DMS79 (cell line): ENCODE measurements at regions not wholly inside any gene's neighbourhood (a gene's known extent, or its start where the extent isn't known, plus 50 kb on each side); places are given as distances from the start of the nearest gene placed in this dataset.

Source experiments
- DNase-seq: peaks from one replicate; lab custom pipeline; 2025; lab: John Stamatoyannopoulos, UW

DNA sequence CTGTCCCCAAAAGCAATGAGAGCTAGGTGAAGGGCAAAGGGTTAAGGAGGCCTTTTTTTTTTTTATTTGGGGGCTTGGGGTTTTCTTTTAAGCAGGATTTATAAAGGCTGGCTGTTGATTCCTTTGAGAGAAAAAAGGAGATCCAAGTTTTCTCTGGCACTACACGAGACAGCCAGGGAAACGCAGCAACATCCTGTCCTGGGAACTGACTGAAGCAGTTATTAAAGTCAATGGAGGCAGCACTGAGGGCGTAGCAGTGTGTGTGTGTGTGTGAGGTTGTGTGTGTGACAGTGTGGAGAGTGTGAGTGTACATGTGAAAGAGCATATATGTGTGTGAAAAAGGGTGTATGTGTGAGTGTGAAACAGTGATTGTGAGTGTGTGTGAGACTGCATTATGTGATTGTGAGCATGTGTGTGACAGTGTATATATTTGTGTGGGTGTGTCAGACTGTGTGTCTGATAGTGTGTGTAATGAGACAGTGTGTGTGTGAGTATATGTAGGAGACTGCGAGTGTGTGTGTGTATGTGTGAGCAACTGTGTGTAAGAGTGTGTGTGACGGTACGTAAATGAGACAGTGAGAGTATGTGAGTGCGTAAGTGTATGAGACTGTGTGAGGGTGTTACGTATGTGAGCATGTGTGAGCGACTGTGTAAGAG lies 65.9 kb upstream of the TIAM1 start:
- DNase-seq, result no peak

DNA sequence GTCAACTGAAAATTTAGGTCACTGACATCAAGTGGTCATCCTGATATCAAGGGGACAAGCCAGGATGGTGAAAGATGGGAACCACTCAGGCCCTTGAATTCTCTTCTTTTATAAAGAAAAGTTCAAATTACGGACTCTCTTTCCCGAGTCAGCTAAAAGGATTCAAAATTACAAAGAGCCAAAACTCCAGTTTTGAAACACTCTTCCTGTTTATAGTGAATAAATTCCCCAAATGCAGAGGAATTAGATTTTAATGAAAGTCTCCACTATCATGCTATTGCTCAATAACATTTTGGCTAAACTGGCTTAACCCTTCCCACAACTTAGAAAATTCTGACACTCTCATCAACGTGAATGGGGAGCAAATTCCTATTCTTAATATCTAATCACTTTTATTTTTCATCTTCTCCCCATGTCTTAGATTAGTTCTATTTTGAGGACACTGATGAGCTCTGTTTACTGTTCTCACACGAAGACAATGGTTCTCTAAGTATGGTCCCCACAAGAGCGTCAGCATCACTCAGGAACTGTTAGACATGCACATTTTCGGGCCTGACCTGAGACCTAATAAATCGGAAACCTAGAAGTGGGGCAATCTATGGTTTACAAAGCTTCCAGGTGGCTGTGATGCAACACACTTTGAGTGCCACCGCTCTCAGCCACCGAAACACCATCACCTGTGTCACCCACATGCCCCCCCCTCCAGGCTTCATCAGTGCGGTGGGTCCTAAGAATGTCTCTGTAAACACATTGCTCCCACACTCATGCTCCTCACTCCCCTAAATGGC lies 64.4 kb upstream of the TIAM1 start:
- no peak for DNase-seq

DNA sequence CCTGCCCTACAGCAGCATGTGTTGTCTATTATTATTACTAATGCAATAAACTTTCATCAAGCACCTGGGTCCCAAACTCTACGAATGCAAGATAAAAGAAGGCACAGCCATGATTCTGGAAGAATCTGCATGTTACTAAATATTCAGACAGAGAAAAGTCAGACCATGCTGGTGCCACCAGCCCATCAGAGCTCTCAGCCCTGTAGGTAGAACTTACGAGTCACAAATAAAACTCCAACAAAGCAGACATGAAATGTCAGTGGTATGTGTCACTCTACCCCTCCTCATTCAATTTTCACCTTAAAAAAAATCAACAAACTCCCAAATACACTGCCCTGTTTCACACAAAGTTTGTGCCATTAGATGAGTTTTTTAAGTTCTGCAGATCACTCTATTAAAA lies 62.4 kb upstream of the TIAM1 start:
- no peak for DNase-seq

DNA sequence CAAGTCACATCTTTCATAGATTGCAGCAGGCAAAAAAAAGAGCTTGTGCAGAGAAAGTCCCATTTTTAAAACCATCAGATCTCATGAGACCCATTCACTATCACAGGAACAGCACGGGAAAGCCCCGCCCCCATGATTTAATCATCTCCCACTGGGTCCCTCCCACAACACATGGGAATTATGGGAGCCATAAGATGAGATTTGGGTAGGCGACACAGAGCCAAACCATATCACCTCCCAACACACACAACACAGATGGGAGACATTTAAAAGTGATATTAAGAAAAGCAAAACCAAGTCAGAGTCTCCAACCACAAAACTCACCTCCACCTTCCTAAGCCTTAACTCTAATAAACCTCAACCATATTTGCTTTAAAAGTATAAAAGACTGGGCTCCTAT lies 61.5 kb upstream of the TIAM1 start:
- DNase-seq, result no peak

DNA sequence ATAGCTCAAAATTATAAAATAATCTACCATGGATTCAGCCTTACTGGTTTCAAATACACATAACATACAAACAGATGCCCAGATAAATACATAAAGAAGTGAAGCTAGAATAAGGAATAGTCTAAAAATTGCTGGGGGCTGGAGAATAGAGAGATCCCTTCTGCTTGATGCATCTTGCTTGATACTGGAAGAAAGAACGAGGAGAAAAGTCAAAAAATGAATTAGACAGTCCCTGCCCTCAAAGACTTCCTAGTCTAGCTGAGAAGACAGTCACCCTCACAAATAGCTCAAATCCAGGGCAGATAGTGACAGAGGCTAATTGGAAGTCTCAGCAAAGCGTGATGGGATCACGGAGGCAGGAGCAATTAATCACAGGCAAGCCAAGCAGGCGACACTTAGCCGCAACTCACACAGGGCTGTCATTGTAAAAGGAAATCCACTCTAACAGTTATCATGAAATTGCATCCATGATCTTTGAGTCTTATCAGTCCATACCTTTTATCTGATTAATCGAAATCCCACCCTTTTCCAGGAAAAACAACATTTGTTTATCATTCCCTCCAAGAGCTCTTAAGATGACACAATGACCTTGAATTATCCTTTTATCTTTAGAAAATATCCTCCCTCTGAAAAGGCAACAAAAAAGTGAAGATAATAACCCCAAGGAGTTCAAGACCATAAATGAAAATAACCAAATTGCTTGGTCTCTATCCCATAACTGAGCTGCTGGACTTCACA lies 59.7 kb upstream of the TIAM1 start:
- no peak for DNase-seq

DNA sequence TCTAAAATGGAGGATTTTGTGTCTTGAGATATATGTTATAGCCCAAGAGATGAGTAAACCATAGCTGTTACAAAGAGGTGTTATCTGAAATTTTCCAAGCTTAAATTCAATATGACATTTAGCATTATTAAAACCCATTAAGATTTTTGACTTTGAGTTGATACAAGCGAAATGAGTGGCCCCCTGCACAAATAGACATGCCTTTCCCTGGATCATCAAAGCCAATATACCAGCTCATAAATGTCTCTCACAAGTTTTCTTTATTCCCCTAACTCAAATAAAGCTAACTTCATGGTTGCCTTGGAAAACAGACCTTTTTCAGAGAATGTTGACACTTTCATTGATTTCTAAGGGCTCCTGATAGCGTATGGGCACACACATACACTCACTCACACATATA lies 55.5 kb upstream of the TIAM1 start:
- DNase-seq, result no peak

DNA sequence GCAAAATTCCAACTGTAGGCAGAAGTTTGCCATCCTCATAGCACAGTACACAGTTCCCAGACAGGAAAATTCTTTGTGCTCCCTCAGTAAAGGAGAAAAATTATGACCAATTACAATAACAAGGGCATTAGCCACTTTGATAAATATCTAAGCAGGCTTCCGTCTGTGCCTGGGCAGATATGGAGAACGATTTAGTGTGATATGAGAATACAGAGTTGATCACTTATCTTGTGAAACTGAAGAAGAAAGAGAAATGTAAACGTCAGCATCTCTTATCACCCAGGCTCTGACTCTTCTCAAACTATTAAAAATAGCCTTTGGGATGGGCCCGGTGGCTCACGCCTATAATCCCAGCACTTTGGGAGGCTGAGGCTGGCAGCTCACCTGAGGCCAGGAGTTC lies 54.5 kb upstream of the TIAM1 start:
- DNase-seq, result no peak

DNA sequence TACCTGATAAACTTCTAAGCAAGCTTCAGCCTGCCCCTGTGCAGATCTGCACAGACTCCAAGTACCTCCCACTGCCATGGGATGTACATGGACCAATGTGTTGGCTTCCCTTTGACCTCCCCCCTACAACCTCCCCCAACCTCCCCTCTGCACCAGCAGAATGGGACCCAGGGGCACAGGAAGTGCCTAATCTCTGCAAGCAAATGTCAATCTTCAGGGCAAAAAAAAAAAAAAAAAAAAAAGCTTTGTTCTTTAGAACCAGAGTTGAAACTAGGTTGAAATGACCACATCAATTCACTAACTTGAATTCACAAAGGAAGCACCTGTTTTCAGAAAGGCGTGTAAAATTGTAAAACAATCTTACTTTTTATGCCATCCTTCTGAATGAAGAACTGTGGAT lies 53.9 kb upstream of the TIAM1 start:
- no peak for DNase-seq

DNA sequence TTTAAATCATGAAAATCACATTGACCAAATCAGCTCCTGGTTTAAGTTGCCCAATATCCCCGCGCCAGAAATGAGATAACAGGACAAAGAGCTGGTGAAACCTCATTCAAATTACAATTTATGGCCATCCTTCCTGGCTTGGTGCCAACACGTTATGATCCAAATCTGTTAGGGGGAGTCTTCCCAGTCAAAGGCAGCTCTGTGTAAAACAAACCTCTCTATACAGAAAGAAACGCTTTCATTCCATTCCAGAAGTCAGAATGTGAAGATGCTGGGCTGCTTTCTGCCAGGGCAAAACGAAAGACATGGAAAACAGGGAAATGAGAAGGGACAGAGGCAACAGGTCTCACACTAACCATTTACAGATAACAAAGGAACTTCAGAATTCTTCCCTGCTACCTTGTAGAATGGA lies 53.5 kb upstream of the TIAM1 start:
- no peak for DNase-seq

DNA sequence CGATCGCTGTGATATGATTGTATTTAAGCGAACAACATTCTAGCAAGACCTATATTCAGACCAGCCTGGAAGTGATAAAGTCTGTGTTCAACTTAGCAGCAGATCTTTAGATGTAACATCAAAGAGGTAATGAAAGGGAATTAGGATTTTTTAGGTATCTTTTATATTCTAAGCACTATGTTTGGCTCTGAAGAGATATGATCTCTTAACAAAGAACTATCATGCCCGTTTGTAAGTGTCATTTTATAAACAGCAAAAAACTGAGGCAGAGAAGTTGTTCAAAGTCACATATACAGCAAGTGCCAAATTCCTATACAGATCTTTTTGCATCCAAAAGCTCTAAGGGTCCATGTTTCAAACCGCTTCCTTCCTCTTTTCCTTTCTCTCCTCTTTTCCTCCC lies 53.0 kb upstream of the TIAM1 start:
- no peak for DNase-seq

DNA sequence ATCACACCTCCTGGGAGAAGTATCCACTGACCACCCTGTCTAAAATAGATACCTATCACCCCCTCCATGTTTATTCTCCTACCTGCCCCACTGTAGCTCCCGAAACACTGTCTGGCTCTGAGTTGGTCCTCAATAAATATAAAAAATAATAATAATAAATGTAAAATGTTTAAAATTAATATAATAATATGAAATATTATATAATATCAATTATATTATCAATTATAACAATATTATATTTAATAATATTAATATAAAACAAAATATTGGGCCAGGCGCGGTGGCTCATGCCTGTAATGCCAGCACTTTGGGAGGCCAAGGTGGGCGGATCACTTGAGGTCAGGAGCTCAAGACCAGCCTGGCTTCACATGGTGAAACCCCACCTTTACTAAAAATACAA lies 52.3 kb upstream of the TIAM1 start:
- DNase-seq, result no peak

DNA sequence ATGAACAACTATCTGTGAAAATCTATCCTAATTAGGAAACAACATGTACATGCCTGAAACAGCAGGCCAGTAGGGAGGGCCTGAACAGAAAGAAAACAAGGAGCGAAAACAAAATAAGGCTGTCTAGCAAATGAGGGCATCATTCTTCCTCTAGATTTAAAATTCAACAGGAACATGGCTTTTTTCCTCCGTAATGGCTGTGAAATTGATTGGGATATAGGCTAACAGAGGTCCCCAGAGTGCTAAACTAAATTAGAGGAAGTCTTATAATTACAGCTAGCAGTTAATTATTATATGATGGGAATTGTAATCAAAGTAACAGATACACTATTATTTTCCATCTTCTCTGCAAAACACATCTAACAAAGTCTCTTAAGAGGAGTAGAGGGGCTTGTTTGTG lies 51.7 kb upstream of the TIAM1 start:
- no peak for DNase-seq

DNA sequence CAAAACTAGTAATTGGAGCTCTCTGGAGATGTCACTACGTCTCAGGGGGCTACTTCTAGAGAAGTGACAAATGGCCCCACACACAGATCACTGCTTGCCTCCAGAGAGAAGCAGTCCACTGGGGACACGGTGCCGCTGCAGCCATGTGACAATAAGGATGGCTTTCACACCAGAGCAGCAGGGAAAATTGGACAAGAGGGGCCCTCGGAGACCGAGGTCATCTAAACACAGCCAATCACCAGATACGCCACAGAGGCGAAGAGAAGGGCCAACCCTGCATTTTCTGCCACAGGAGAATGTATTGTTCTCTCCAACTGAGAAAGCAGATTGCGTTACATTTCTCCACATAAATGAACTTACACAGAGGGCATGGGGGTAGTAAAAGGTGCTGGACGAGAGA lies 51.2 kb upstream of the TIAM1 start:
- no peak for DNase-seq

DNA sequence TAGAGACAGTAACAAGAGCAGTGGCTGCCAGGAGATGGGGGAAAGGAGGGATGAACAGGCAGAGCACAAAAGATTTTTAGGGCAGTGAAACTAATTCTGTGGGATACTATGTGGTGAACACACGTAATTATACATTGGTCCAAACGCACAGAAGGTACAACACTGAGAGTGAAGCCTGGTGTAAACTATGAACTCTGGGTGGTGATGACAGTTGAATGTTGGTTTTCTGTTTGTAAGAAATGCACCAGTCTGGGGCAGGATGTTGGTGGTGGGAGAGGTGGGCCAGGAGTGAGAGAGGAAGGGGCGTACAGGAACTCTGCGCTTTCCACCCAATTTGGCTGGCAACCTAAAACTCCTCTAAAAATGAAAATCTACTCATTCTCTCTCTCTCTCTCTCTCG lies 50.2 kb upstream of the TIAM1 start:
- no peak for DNase-seq
